ENCODE measurements at regions not wholly inside any gene's neighbourhood (a gene's known extent, or its start where the extent isn't known, plus 50 kb on each side); places are given as distances from the start of the nearest gene placed in this dataset.

DNA sequence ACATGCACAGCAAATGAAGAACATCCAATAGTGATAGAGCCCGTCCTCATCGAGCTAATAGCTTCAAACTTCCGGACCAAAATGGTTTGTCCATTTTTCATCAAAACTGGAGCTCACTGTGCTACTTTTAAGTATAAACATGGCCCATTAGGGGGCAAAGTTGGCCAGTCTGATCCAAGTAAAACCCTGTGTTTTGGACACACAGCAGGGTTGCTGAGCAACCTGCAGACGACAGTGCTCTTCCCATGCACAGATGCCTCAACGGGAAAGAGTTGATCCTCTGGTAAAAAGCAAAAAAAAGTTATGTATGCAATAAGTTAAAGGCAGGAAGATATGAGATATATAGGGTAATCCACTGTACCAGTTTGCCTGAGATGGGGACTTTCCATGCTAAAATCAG, 244.0 kb upstream of the THBS1 start:
- peak; percentile 60 for DNase-seq (ENCODE audit: low read depth)

GRCh38 chr15:39338251-39338650, 242.6 kb upstream of the THBS1 start:
- DNase-seq (ENCODE audit: low read depth), result peak; percentile 84

- no peak for DNase-seq (ENCODE audit: low read depth)
These were observed 239.8 kb upstream of the THBS1 start for GRCh38 chr15:39340903-39341645.

- no peak for DNase-seq (ENCODE audit: low read depth)
These were observed 236.2 kb upstream of the THBS1 start for GRCh38 chr15:39344662-39345141.

DNA sequence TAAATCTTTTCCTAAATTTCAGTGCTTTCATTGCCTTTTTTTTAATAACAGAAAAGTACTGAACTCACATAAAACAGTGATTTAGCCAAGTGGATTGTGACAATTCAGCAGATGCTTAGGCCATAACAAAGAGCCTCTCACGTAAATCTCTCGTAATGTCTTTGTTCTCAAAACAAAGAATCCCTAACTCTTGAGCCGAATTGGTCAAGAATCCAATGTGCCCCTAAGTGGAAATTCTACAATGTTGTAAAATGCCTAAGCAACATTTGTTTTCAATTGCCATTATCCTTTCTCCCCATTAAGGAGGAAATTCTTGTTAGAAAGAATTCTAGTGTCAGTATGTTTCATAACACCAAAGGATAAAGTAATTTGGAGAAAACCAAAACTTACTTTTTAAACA, 235.7 kb upstream of the THBS1 start:
- no peak for DNase-seq (ENCODE audit: low read depth)

DNA sequence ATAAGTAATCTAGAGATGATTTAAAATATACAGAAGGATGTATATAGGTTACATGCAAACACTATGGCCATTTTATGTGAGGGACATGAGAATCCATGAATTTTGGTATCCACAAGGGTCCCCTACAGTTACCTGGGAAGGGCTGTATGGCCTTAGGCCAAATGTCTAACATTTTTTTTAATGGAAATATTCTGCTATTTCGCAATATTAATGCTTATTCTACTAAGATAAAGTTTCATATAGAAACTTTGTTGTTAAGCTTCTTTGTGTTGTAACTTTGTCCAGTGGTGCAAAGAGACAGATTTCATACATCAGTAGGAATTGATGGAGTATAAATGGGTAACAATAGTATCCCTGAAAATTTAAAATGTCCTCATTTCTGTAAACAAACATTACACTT, 233.4 kb upstream of the THBS1 start:
- no peak for DNase-seq (ENCODE audit: low read depth)

GRCh38 chr15:39350785-39351184, 230.1 kb upstream of the THBS1 start:
- DNase-seq (ENCODE audit: low read depth), result no peak

GRCh38 chr15:39354189-39354588, 226.7 kb upstream of the THBS1 start:
- DNase-seq (ENCODE audit: low read depth), result no peak

GRCh38 chr15:39357480-39358268, 223.2 kb upstream of the THBS1 start:
- DNase-seq (ENCODE audit: low read depth), result peak; percentile 23

GRCh38 chr15:39358441-39359041, 222.3 kb upstream of the THBS1 start:
- peak; percentile 56 for DNase-seq (ENCODE audit: low read depth)

- DNase-seq (ENCODE audit: low read depth), result no peak
These were observed 221.1 kb upstream of the THBS1 start for GRCh38 chr15:39359771-39360170.

DNA sequence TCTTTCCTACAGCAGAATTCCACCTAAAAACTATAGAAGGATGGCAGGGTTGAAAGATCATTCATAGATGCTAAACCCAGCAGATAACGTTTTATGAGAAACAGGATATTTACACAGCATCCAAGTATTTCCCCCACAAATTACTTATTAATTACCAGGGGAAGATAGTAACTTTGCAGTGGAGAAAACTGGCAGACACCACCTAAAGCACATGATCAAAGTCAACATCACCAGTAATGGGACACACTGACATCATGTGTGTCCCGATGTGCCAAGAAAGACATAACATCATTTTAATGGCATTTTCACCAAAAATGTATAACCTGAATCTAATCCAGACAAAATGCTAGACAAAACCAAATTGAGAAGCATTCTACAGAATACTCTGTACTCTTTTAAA, 220.4 kb upstream of the THBS1 start:
- DNase-seq (ENCODE audit: low read depth), result no peak

- DNase-seq (ENCODE audit: low read depth), result peak; percentile 63
These were observed 219.4 kb upstream of the THBS1 start for GRCh38 chr15:39361497-39361896.

DNA sequence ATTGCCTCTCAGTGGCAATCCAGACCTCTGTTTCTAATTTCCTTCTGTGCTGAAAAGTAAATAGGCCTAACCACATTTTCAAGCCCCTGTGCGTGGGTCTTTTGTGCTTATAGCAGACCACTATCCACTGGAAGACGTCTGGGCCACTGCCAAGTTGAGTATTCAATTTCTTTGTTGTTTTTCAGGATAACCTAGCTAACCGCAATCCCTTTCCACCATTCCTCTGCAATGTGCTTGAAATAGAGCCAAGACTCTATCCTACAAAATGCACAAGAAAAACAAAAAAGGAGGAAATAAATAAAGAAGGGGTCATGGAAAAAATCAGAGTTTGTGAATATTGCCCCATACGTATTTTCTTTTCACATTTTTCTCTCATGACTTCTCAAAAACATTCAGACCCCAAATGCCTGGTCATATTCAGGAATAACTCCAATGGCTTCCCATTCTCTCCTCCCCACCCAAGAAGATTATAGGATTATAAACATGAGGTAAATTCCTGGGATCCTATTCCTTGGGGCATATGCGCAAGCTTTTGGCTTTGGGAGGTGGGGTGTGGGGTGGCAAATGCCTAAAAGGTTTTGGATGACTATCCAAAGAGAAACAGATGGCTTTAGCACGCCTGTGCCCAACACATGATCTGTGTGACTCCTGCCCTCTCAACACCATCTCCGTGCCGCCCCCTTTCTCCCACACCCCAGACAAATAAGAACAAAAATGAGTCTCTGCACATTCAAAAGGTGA, 217.9 kb upstream of the THBS1 start:
- DNase-seq (ENCODE audit: low read depth), result peak; percentile 97

DNA sequence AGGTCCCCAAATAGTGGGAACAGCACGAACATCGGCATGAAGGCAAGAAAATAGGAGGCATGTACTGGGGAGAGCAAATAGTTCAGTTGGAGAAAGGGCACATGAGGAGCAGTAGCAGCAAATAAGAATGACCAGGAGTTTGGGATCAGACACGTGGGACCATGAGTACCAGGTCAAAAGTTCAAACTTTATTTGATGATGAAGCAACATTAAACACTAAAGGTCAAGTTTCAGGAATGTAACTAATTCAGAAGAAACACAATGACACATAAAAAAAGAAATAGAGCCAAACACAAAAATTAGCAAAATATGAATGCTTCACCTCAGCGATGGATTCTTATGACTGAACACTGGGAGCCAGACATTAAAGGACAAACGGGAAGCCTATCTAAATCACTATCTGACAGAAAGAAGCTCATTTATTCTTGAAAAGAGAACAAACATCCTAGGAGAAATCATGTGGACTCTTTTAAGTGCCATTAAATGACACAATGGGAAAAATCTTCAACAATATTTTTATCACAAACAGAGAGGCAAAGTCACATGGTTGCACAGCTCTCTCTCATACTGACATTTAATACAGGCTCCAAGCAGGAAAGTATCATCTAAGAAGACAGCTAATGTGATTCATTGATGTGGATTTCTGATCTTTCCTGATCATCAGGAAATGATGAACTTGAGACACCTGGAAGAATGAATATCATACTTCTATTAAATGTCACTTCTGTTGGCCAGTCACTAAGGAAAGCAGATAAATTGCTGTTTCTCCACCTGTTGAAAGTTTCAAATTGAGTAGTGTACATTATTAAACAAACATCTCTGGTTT, 216.9 kb upstream of the THBS1 start:
- DNase-seq (ENCODE audit: low read depth), result peak; percentile 61

DNA sequence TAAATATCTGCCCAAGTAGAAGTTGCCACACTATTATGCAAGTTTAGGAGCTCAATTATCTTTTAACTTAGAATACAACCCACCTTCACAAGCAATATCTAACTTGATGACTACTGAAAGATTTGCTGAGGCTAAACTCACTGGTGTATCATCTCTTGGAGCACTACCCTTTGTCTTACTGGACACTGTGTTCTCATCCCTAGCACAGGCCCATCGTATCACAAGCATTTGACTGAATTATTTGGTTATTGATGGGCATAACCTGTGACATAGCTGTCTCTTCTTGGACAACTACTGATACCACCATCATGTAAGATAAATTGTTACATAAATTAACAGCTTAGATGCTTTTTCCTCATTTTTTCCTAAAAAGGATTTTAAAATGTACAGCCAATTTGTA, 216.2 kb upstream of the THBS1 start:
- no peak for DNase-seq (ENCODE audit: low read depth)

- no peak for DNase-seq (ENCODE audit: low read depth)
These were observed 215.7 kb upstream of the THBS1 start for GRCh38 chr15:39365161-39365560.

GRCh38 chr15:39365873-39366272, 215.0 kb upstream of the THBS1 start:
- DNase-seq (ENCODE audit: low read depth), result no peak

DNA sequence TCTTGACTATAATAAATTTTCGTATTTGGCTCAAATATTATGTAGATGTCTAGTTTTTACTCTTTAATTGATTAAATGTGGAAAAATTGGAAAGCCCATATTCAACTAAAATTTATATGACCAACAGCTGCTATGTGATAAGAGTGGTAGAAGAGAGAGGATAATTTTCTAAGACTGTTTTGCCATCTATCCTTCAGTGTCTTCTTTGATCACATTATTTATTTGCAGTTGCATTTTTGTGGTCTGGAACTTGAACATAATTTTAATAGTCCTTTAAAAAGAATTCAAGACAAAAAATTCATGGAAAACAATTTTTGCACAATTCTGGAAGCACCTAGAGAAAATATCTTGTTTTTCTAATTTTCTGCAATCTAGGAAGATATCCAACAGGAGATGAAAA, 213.3 kb upstream of the THBS1 start:
- DNase-seq (ENCODE audit: low read depth), result no peak

GRCh38 chr15:39369768-39370167, 211.1 kb upstream of the THBS1 start:
- no peak for DNase-seq (ENCODE audit: low read depth)

- no peak for DNase-seq (ENCODE audit: low read depth)
These were observed 204.4 kb upstream of the THBS1 start for GRCh38 chr15:39376371-39376909.
